Stimulated activated CD8-positive, alpha-beta memory T cell treated with anti-CD3 and anti-CD28 coated beads, Interleukin-7, amount 100 ng/mL, for 24 hours (primary cell): ENCODE measurements at regions not wholly inside any gene's neighbourhood (a gene's known extent, or its start where the extent isn't known, plus 50 kb on each side); places are given as distances from the start of the nearest gene placed in this dataset.
"Not testable (repeated sequence)": the region's sequence is repeated elsewhere in the genome, so short reads cannot be mapped to it uniquely, and the experiment has no call there.

Experiments used
- DNase-seq: peaks from one replicate; pipeline ENCODE4 v3.0.0-alpha.2; 2020; ENCODE audit warnings: low read depth

DNA sequence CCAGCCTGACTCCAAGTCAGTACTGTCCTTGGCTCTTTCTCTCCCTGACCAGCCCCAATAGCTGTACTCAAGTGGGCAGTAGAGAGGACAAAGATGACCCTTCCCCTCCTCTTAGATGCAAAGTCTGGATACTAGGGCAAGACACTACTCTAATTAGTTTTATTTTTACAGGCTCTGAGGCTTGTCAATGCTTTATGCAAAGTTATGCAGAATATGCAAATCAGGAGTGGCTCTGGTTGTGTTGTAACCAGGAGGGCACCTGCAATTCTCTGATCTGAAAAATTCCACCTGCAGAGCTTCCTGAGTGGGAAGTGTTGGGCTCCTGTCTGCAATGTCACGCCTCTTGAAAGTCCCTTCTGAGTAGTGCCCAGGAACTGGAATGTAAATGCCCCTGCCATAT lies 201.5 kb downstream of the RGS3 start:
- no peak for DNase-seq

DNA sequence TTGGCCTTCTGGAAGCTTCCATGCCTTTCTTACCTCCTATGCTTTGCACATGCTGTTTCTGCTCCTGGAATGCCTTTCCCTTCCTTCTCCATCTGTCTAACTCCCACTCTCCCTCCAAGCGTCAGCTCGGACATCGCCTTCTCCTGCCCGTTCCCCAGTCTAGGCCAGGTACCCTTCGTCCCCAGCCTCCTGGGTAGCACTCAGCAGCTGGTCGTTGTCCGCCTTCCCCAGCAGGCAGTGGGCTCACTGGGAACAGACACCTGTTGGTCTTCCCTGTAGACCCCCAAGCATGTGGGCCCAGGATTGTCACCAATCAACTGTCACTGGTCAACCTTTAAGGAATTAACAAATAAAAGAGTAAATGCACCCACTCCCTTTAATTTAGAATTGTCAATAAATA lies 202.2 kb downstream of the RGS3 start:
- DNase-seq, result no peak

DNA sequence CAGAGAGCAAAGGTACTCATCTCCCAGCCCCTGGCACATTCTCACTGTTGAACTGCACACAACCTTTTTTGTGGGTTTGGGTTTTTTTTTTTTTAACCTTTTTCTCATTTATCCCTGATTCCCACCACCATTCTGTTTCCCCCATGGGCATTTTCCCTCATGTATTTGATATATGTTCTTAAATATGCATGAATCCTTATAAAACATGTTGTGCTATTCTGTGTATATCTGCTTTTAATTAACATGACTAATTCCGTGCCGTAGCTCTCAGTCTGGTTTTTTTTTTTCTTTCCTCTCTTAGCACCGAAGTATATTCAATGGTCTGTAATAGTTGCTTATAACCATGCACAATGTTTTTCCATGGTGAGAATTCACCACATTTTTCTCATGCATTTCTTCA lies 204.5 kb downstream of the RGS3 start:
- DNase-seq, result no peak

DNA sequence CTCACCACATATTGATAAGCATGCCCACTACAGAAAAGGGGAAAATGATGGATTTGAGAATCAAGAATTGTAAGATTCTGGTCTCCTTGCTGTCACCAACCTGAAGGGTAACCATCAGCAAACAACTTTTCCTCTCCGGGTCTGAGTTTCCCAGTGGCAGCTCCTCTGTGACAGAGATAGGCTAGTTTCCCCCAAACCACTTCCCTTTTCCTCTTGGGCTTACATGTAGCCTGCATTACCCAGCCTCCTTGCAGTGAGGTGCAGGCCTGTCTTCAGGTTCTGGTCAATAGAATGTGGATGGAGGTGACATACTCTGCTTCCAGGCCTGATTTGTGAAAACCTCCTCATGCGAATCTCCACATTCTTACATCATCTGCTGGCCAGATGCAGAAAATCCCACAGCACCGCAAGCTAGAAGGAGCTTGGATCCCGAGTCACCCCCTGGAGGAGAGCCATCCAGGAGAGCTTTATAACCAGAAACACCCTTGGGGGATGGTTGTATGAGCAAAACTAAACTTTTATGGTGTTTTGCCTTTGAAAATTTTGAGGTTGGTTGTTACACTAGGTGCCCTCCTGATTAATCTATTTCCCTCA lies 206.1 kb downstream of the RGS3 start:
- DNase-seq, result no peak

DNA sequence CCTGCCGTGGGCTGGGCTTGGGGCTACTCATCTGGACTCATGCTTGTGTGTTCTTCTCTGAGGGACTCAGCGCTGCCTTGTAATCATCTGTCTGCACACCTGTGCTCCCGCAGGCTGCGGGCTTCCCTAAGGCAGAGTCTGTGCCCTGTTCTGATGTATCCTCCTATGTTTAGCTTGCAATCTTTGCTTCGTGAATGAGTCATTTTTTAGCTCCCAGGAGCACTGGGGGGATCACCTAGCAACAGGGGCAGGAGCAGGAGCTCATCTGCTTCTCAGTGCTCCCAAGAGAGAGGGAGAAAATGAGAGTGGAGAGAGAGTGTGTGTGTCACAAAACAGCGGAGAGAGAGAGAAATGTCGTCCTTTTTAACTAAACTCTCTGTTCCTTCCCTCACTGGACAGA lies 202.4 kb upstream of the ZNF618 start:
- DNase-seq, result no peak

DNA sequence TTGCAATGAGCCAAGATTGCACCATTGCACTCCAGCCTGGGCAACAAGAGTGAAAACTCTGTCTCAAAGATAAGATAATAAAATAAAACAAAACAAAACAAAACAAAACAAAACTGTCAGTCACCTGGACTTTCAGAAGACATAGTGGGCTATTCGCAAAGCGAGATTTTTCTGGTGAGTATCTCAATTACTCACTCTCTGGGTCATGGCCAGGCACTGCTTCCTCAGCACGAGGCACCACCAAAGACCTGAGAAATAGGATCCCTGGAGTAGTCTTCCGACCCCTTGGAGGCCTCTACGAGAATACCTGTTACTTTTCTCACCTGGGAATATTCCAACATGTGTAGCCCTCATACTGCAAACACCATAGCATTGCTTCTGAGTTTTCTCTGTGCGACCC lies 201.7 kb upstream of the ZNF618 start:
- no peak for DNase-seq

DNA sequence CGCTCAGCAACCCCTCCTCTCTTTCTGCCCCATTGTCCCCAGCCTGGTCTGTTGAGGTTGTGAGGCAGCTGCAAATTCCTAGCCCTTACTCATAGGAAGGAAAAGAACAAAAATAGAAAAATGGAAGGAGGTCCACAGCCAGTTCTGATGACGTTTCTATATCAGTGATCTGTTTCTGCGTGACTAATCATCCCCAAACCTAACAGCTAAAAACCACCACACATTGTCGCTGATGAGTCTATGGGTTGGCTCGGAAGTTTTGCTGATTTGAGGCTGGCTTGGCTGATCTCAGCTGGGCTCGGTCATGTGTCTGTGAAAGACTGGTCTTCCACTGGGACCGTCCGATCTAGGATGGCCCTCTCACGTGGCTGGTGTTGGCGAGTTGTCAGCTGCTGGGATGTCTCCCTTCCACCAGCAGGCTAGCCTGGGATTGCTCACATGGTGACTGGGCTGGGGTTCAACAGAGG lies 200.6 kb upstream of the ZNF618 start:
- no peak for DNase-seq

DNA sequence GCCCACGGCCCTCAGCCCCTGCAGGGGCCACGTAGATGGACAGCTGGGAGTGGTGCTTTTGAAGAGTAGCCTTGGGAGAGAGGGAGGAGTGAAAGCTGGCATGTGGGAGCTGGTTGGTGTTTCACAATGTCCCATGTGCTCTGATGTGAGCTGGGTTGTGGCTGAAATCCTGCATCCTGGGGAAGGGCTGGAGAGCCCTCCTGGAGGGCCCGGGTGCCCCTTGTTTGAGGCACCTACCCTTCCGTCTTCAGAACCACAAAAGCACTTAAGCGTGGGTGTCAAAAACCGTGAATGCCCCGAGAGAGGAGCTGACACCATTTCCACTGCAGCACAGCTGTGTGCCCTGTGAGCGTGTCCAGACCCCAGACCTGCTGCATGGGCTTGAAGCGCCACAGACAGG lies 199.1 kb upstream of the ZNF618 start:
- no peak for DNase-seq

DNA sequence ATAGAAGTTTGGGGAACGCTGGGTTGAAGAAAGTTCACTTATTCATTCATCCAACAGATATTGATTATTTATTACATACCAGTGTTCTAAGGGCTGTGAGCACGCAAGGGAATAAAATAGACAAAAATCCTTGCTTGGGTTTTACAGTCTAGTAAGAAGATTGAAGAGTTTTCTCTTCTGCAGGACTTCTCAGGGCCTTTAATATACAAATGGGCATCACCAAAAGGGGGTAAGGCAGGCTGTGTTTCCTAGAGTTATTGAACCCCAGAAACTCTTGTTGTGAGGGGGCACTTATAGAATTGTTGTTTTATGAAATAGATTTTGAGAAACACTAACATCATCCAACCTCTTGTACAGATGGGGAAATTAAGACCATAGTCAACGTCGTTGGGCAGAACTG lies 198.5 kb upstream of the ZNF618 start:
- DNase-seq, result no peak

DNA sequence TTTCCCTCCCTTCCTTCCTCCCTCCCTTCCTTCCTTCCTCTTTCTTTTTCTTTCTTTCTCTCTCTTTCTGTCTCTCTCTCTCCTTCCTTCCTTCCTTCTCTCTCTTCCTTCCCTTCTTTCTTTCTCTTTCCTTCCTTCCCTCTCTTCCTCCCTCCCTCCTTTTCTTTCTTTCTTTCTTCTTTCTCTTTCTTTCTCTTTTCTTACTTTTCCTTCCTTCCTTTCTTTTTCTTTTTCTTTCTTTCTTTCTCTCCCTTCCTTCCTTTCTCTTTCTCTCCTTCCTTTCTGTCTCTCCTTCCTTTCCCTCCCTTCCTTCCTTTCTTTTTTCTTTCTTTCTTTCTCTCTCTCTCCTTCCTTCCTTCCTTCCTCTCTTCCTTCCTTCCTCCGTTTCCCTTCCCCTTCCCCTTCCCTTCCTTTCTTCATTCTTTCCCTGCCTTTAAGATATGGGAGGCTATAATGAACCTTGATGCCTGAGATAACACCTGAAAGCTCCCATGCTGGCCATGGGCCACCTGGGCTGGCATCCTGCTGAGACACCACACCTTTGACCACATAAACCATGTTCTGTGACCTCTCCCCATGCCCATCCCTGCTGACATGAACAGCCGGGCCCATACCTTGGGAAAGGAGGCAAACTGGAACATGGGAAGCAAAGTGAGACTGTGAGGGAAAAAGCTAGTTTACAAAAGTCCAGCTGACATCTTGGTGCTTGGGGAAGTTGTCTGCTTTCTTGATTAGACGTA lies 197.8 kb upstream of the ZNF618 start:
- DNase-seq, result no peak

DNA sequence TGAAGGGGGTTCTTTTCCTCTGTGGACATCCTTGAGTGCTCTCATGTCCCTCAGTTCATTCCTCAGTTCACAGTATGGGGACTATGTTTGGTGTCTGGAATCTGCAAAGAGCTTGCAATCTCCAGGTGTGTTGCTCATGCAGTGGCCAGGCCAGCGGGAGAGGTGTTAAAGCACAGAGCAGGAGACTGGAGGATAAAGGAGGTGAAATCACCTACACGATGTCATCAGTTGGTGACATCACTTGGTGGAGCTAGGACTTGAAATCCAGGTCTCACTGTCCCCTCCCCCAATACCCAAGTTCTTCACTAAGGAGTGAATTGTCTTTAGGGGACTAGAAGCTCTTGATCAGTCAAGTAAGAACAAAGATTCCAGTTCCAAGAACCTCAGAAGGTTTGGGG lies 197.3 kb upstream of the ZNF618 start:
- DNase-seq, result no peak

DNA sequence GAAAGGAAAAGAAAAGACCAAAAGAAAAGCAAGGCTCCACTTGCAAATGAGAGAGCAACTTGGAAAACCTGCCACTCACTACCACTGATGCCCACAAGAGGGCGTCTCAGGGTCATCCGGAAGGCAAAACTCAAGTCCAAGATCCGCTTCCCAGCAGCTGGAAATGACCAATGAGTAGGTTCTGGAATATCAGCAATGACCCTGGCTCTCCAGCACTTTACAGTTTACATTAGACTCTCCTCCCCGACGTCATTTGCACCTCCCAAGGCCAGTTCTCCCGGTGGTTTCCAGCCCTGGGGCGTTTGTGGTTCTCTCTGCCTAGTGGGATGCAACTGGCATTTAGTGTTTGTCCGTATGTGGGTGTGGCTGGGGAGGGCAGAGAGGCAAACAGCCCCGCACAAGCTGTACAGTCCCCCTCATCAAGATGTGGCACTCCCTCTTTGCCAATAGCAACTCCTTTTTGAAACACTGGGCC lies 193.8 kb upstream of the ZNF618 start:
- peak; percentile 25 for DNase-seq

DNA sequence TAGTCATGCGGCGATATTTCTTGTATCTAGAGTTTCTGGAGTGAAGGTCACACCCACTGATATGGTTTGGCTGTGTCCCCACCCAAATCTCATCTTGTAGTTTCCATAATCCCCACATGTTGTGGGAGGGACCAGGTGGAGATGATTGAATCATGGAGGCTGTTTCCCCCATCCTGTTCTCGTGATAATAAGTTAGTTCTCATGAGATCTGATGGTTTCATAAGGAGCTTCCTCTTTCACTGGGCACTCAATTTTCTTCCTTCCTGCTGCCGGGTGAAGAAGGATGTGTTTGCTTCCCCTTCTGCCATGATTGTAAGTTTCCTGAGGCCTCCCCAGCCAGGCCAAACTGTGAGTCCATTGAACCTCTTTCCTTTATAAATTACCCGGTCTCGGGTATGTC lies 190.5 kb upstream of the ZNF618 start:
- not testable (repeated sequence) for DNase-seq

DNA sequence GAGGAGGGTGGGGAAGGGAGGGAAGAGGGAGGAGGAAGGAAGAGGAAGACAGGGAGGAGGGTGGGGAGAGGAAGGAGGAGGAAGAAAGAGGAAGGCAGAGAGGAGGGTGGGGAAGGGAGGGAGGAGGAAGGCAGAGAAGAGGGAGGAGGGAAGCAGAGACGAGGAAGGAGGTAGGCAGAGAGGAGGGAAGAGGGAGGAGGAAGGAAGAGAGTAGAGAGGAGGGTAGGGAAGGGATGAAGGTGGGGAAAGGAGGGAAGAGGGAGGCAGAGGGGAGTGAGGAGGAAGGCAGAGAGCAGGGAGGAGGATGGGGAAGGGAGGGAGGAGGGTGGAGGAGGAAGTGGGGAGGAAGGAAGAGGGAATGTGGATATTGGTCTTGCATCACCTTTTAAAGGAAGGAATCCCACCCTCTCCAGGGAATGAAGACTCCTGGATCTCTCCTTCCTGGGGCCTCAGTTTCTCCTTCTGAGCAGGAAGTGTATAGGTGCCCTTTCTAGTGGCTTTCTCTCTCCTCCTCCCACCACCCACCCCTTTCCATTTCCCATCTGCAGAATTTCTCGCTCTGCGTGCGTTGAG lies 188.9 kb upstream of the ZNF618 start:
- DNase-seq, result no peak

DNA sequence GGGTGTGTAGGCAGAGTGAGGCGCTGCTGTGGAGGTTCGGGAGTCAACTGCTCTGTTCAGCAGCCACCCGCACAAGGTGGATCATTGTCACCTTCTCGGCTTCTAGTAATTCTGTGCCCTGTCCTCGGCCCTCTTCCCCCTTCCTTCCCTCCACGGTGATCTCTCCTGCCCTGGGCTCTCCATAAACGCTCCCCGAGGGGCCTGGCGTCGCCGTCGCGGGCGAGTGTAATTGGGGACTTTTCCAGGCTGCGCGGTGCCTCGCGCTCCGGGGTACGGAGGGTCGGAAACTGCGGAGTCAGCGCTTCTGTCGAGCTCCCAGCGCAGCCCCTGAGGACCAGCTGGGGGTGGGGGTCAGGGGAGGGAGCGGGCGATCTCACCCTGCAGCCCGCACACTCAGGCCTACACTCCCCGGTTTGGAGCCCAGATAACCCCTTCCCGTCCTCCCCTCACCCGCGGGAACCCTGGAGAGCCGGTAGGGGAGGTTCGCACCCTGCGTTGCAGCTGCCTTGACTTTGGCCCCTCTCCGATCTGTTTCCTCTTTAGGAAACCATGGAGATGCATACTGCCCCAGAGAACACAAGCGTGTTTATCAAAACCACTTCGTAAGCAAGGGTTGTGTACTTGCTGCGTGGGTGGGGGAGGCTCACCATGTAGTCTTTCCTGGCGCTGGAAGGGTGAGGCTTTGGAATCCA lies 188.3 kb upstream of the ZNF618 start:
- DNase-seq, result no peak

DNA sequence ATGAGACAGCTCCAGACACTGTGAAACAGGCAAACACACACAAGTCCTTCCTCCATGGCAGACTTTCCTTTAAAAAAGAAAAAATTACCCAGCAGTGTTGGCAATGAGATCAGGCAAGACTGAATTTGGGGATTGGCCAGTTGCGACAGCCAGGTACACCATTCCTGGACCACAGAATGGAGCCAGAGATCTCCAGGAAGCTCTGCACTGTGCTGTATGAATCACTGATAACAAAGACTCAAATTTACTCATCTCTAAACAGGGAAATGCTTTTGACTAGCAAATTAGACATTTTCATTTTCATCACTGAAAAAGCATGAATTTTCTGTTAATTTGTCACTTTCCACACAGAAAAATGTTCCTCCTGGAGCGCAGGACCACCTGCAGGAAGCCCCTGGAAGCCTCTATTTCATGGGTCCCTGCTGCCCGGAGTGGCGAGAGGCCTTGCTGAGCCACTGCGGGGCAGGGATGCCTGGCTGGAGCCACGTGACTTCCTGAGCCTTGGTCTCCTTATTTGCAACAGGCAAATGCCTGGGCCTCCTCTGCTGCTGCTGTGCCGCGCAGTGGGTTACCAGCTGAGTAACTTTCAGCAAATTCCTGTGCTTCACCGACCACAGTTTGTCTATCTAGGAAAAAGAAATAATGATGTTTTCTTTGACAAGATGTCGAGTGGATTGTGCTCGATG lies 185.9 kb upstream of the ZNF618 start:
- no peak for DNase-seq

DNA sequence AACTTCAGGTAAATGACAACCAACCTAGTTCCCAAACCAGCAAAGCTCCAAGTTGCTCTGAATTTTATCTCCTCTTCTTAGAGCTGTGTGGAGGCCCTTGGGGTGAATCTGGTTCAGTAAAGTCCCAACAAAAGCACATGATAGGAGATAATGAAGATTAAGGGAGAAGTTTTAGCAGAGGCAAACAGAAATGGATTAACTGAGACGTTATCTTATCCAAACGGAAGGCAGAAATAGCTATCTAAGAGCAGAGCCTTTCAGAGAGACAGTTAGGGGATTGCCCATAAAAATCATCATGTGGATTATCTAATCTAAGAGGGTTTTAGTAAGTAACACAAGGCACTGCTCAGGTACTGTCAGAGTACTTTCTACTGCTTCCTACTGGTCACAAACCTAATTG lies 183.9 kb upstream of the ZNF618 start:
- no peak for DNase-seq

DNA sequence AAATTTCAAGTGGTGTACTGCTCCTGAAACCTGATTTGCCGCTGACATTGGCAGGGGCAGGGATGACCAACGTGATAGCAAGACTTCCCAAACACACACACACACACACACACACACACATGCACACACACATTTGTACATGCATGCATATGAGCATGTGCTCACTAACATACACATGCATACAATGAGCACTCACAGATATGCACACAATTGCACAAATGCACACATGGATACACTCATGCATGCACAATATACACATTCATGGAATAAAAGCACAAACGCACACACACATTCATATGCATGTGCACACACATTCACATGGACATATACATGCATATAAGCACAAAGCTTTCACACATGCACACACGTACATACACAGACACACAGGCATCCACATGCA lies 181.2 kb upstream of the ZNF618 start:
- DNase-seq, result no peak

DNA sequence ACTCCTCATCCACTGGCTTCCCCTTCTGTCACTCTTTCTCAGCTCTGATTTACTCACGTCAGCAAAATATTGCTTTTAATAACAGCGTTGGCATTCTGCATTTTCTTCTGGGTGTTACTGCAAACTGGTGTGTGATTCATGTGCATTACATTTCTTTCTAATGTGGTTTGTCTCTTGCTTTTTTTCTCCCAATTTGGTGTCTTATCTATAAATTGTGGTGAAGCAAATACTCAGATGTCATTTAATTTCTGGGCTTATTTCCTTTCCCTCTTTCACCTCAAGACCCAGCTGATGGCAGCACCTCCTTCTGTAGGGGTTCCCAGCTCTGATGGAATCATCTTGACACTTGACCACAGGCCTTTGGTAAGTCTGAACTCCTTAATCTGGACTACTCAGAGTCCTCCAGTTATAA lies 180.7 kb upstream of the ZNF618 start:
- DNase-seq, result no peak

DNA sequence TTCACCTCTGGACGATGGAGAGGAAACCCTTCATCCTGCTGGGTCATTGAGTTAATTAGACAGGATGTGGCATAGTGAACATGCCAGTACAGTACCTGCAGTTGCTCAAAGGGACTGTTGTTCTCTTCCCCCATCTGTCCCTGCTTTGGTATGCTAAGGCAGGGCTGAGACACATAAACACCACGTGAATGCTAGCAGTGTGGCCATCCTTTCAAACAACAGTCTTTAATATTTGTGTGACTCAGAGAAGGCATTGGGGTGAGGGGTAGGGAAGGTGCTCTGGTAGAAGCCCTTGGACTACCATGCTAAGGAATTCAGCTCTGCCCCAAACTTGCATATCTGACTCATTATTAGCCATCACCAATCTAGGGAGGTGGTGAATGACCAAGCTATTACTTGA lies 180.2 kb upstream of the ZNF618 start:
- DNase-seq, result no peak

DNA sequence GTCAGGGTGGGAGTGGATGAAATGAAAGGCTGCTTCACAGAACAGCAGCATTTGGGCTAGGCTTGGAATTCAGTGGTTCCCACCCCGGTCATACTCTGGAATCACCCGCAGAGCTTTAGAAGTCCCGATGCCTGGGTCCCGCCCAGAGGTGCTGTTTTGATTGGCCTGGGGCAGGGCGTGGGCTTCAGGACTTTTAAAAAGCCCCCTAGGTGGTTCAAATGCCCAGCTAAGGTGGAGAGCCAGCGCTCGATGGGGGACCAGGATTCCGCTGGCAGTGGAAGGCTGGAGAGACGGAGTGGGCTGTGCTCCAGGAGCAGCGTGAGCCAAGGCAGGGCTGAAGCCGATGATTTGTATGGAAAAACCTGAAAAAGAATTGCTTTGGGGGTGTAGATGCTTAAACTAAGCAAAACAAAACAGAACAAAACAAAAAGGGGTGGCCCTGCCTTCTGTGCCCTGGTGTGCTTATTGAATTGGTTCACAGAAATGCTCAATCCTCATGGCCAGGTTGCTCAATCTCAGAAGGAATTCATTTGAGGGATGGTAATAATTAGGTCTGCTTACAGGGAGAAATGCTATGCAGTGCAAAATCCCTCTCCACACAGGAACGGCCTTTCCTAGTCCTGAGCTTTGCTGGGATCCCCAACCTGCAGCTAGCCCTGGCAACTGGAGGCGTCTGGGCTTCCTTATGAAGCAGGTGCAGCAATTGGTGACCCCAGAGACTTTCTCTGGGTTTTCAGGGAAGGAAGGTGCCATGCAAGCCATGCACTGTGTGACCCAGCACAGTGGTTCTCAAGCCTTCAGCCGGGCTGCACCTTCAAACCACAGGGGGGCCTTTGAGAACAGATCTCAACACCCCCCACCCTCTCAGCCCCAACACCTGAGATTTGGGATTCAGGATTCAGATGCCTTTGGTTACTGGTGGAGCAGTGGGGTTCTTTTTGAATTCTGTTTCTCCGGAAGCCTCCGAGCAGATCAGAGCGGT lies 174.0 kb upstream of the ZNF618 start:
- DNase-seq, result no peak
